ENCODE measurements at regions not wholly inside any gene's neighbourhood (a gene's known extent, or its start where the extent isn't known, plus 50 kb on each side); places are given as distances from the start of the nearest gene placed in this dataset.

DNA sequence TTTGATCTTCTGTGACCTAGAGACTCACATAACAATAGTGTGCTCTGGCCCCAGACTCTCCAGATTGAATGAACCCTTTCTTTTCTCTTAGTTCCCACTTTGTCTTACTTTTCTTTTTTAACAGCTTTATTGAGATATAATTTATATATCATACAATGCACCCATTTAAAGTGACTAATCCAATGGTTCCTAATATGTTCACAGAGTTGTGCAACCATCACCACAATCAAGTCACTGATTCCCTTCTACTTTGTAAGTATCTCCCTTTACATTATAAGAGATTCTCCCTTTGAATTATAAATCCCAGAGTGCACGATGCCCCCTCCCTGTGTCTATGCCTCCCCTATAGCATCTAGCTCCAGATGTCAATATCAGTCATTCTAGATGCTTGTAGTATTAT, 172.4 kb downstream of the HINT1 start:
- Histone ChIP-seq H3T11ph (ENCODE audit: low read length) (no peak overlapping the region), H3K14ac (ENCODE audit: insufficient read depth, low read length) (no peak overlapping the region), H3K23ac (ENCODE audit: insufficient read length, low read depth, low read length) (no peak overlapping the region), H3K9me3 (ENCODE audit: control insufficient read depth, low read depth, low read length) (no peaks in the 10 kb centered on the region), H3K79me2 (ENCODE audit: insufficient read depth, low read length) (no peaks in the 10 kb centered on the region), H3K56ac (ENCODE audit: insufficient read length, low read depth, low read length) (no peak overlapping the region), H2AFZ (ENCODE audit: low read length) (no peak overlapping the region), H3K18ac (ENCODE audit: insufficient read length, low read depth, low read length) (no peak overlapping the region), H3K4ac (ENCODE audit: low read depth, low read length) (no peak overlapping the region), H2BK120ac (ENCODE audit: low read depth, low read length, poor library complexity, severe bottlenecking) (no peak overlapping the region), H2BK20ac (ENCODE audit: low read depth, low read length, poor library complexity, severe bottlenecking) (no peak overlapping the region), H3K27me3 (ENCODE audit: insufficient read depth, low read length) (no peaks in the 10 kb centered on the region), H3K4me1 (ENCODE audit: insufficient read depth, low read length) (no peaks in the 10 kb centered on the region), H4K5ac (ENCODE audit: insufficient read length, low read depth, low read length) (no peak overlapping the region), H3K9ac (ENCODE audit: extremely low read depth, insufficient read length, low read length) (no peak overlapping the region), H4K91ac (ENCODE audit: insufficient read length, low read depth, low read length) (no peak overlapping the region), H4K20me1 (ENCODE audit: control insufficient read depth, insufficient read depth, insufficient read length) (no peaks in the 10 kb centered on the region), H2BK12ac (ENCODE audit: insufficient read length, low read depth, low read length) (no peak overlapping the region), H3K23me2 (ENCODE audit: insufficient read length, low read depth, low read length, poor library complexity, severe bottlenecking) (no peaks in the 10 kb centered on the region), H2BK5ac (ENCODE audit: insufficient read length, low read length) (no peak overlapping the region), H4K8ac (replicated peaks; ENCODE audit: insufficient read length, low read depth, low read length) (no peak overlapping the region), H2AK5ac (ENCODE audit: insufficient read length, low read length) (no peak overlapping the region), H3K4me2 (ENCODE audit: insufficient read depth, insufficient read length, low read length) (no peak overlapping the region), H2BK15ac (ENCODE audit: low read depth, low read length) (no peak overlapping the region), H3K27ac (ENCODE audit: insufficient read length, low read depth, low read length) (no peak overlapping the region), H3K79me1 (ENCODE audit: insufficient read depth, low read depth, low read length, poor library complexity, severe bottlenecking) (no peaks in the 10 kb centered on the region)
- DNase-seq: no peak
- Mint-ChIP-seq H3K27ac (no peak overlapping the region), H3K4me1 (peaks cover 6 to 9% of the 10 kb centered on the region in 2 experiments), H3K9me3 (no peaks in the 10 kb centered on the region), H3K27me3 (ENCODE audit: low read depth) (no peaks in the 10 kb centered on the region), H3K36me3 (ENCODE audit: insufficient read depth in 1 of 3, low read depth in 3 of 3) (no peaks in the 10 kb centered on the region), H3K4me3 (no peak overlapping the region)
- TF ChIP-seq, protein P1, sequence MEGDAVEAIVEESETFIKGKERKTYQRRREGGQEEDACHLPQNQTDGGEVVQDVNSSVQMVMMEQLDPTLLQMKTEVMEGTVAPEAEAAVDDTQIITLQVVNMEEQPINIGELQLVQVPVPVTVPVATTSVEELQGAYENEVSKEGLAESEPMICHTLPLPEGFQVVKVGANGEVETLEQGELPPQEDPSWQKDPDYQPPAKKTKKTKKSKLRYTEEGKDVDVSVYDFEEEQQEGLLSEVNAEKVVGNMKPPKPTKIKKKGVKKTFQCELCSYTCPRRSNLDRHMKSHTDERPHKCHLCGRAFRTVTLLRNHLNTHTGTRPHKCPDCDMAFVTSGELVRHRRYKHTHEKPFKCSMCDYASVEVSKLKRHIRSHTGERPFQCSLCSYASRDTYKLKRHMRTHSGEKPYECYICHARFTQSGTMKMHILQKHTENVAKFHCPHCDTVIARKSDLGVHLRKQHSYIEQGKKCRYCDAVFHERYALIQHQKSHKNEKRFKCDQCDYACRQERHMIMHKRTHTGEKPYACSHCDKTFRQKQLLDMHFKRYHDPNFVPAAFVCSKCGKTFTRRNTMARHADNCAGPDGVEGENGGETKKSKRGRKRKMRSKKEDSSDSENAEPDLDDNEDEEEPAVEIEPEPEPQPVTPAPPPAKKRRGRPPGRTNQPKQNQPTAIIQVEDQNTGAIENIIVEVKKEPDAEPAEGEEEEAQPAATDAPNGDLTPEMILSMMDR (conservative IDR thresholded peaks at IDR 0.05): no peak
- no CpG with 5 or more reads among the region's 1 CpG for WGBS (ENCODE audit: extremely low coverage, insufficient read length, low lambda C conversion rate)
